Cardiac septum (tissue), 1 donor: ENCODE measurements at regions not wholly inside any gene's neighbourhood (a gene's known extent, or its start where the extent isn't known, plus 50 kb on each side); places are given as distances from the start of the nearest gene placed in this dataset.

ENCODE experiments used
- DNase-seq: peaks from one replicate; pipeline ENCODE4 v3.0.0-alpha.2; 2020; ENCODE audit warnings: low spot score
- intact Hi-C: fragments of 100-400 bp; cut with DNase I; formaldehyde crosslinking; loops from one replicate; pipeline ENCODE4 v1.14.0; 2022
- donor health status: DM: no; HTN: no; CAD: no.

DNA sequence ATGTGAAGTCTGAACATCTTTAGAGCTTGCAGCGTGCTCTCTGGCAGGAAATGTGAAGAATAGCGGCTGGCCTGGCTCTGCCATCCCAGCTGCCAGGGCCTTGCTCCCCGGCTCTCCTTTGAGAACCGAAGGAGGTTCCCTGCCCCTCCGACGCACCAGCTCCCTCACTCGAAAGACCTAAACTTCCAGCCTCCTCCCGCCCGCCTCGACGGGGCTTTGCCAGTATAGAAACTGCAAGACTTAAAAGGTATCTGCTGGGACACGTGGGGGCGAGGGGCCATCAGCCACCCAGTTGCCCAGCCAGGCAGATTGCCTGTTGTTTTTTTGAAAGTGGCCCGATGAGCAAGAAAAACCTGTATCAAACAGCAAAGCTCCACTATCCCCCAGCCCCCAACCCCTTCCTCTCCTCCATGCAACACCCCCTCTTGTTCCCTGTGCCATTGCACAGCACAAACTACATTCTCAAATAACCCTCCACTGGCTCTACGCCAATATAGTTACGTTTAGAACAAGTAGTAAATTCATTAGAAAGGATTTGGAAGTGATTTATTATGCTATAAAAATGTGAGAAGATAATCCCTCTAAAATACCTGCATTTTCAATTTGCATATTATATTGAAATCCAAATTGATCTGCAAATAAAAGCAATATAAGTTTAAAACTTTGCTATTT lies 331.9 kb downstream of the MED10 start:
- intact Hi-C loops, result no loop called here
- DNase-seq, result no peak

DNA sequence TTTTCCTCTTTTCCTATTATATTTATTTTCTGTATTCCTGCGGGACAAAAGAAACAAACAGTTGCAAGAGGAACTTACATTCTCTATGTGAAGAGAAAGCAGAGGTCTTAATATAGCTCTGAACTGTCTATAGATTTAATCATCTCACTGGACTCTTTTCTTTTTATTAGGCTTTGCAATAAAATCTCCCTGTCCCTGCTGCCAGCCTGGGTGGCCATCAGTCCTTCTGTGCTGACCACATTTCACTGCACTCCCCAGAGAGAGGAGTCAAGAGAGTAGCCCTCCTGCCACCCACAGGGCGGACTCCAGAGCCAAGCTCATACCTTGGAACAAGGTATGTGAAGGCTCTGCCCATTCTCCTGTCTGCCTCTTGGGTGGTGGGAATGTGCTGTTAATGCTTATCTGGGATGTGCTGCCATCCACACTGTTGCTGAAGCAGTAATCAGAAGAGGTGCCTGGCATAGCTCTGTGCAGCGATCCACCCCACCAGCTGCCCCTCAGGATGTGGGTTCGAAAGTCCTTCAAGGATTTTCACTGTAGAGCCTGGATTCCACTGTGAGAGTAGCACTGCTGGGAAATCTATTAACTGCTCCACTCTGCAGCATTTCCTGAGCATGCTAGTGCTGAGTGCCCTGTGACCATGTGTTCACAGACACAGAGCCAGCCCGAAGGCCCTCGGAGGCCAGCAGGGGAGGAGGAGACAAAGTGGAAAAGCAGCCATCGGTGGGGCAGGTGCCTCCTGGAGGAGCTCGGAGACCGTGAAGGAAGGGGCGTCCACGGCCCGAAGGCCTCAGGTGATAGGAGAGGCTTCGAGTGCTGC lies 334.6 kb downstream of the MED10 start:
- intact Hi-C loops, result no loop called here
- no peak for DNase-seq

DNA sequence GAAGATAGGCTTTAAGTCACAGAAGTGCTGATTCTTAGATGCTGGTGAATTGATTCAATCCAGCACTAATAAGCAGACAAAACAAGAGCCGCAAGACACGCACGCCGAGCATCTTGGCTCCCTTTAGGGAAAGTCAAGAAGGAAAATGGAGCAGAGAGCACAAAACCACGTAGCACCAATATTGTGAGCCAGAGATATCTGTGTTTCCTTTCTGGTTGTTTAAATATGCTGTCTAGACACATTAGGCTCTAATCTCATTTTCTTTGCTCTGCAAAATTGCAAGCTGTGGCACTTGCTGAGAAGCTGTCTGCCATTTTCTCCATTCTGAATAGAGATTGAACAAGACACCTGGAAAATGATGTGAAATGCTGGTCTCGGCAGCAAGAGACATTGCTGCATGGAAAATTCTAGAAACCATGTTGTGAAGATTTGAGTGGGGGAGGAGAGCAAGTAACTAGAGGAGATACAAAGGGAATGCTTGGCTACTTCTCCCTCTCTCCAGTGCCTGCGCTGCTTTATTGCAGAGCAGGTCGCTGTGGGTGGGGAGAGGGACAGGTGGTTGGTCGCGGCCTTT lies 336.3 kb downstream of the MED10 start:
- DNase-seq, result no peak
- intact Hi-C loops, result no loop called here

DNA sequence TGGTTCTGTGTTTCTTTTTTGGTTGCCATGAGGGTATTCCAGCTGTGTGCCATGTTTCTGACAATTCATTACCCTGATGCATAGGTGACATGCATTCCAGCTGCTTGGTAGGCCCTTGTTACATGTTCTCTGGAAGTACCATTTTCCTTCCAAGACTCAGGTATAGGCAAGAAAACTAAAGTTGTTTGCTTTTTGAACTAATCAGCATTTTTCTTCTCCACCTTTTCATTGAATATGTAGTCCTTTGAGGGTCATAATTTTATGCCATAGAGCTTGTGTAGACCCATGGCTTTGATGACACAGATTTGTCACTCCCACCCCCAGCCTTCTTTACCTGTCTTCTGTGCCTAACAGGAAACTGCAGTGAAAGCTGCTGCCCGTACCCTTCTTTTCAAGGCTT lies 339.2 kb downstream of the MED10 start:
- DNase-seq, result no peak
- intact Hi-C loops, result no loop called here

DNA sequence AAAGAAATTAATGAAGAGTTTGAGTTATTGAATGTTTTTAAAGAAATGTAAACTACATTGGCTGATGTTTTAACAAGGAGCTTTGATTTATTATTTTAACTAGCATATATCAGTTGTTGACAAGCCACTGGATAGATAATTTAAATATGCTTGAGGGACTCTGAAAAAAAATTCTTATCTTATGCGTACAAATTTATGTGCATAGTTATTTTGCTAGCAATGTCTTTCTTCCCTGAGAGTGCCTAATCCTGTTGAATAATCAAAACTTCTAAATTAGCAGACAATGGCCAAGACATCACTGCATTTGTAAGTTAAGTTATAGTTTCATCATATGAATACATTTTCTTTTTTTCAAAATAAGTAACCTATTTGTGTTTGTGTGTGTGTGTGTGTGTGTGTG lies 342.3 kb downstream of the MED10 start:
- DNase-seq, result no peak
- intact Hi-C loops, result no loop called here

DNA sequence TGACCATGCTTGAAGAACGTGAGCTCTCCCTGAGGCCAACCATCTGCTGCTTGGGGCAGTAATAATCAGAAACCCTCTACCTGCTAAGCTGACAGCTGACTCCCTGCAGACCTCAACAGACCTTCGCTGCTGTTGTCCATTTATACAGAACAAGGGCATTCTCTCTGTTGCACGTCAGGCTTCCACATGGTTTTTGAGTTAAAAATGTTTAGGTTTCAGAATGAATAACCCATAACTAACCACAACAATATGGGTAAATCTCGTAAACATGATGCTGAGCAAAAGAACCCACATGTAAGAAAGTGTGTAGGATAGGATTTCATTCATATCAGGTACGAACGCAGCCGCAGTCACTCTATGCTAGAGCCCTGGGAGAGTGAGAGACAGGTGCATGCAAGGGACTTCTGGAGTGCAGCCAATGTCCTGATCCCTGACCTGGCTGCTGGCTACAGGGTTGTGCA lies 348.5 kb downstream of the MED10 start:
- DNase-seq, result no peak
- intact Hi-C loops, result no loop called here

DNA sequence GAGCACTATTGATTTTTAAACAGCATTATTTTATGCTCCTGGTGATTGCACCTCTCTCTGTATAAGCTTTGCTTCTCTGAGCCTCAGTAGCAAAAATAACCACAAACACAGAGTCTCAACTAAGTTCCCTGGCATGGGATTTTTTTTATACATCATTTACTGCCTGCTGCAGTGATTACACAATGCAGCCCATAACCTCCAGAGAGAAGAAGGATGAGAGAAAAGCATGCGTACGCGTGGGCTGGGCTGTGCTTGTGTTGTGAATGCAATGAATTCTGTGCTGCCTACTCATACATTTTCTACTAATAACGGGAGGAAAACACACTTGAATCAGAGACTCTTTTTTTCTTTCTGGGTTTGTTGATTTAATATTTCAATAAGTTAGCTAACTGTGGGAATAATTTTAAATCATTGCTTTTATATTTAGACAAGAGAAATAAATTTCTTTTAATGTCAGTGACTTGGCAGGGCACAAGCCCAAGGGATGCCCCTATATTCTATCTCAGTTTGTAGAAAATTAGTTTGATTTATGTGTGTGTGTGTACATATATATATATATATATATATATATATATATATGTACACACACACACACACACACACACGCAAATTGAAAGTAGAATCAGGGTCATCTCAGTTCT lies 351.5 kb downstream of the MED10 start:
- intact Hi-C loops, result no loop called here
- no peak for DNase-seq

DNA sequence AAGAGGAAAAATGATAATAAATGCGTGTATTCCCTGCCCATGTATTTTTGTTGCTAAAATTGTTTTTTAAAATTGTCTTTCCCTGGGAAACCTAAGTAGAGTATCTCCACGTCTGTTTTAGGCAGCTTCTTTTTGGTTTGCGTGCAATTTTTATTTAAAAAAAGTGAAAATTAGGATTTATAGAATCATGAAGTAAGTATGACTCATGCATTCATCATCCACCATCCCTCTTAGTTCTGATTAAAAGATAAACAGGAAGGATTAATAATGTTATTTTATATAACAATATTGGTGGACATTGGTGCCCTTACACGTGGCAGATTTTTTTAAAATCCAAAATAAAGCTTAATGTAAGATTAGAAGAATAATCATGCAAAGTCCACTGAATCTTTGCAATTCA lies 358.7 kb downstream of the MED10 start:
- no peak for DNase-seq
- intact Hi-C loops, result no loop called here

DNA sequence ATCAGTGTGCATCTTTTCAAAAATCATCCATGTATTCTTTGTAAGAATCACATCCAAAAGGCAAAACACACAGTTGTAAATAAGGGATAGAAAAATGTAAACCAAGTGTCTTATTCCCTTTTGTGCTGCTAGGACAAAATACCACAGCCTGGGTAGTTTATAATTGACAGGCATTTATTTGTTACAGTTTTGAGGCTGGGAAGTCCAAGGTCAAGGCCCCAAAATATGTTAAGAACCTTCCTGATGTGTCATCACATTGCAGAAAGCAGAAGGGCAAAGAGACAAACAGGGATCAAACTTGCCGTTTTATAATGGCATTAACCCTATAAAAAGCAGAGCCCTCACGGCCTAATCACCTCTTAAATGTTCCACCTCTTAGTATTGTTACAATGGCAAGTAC lies 364.8 kb downstream of the MED10 start:
- intact Hi-C loops, result no loop called here
- DNase-seq, result no peak

DNA sequence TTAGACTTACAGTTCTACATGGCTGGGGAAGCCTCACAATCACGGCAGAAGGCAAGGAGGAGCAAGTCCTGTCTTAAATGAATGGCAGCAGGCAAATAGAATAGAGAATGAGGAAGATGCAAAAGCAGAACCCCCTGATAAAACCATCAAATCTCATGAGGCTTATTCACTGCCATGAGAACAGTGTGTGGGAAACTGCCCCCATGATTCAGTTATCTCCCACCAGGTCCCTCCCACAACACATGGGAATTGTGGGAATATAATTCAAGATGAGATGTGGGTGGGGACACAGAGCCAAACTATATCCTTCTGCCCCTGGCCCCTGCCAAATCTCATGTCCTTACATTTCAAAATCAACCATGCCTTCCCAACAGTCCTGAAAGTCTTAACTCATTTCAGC lies 367.1 kb downstream of the MED10 start:
- no peak for DNase-seq
- intact Hi-C loops, result no loop called here

DNA sequence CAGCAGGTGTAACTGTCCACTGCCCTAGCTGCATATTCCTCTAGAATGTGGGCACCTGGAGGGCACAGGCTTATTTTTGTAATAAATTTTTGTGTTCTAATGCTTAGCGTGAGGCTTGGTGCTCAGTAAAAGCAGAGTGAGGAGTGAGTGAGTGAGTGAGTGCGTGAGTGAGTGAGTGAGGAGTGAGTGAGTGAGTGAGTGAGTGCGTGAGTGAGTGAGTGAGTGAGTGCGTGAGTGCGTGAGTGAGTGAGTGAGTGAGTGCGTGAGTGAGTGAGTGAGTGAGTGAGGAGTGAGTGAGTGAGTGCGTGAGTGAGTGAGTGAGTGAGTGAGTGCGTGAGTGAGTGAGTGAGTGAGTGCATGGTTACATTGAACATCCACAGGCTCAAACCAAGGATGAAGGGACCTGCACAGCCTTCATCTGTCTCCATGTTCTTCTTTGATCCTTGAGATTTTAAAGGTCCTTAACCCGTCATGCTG lies 371.5 kb downstream of the MED10 start:
- intact Hi-C loops, result no loop called here
- DNase-seq, result no peak

DNA sequence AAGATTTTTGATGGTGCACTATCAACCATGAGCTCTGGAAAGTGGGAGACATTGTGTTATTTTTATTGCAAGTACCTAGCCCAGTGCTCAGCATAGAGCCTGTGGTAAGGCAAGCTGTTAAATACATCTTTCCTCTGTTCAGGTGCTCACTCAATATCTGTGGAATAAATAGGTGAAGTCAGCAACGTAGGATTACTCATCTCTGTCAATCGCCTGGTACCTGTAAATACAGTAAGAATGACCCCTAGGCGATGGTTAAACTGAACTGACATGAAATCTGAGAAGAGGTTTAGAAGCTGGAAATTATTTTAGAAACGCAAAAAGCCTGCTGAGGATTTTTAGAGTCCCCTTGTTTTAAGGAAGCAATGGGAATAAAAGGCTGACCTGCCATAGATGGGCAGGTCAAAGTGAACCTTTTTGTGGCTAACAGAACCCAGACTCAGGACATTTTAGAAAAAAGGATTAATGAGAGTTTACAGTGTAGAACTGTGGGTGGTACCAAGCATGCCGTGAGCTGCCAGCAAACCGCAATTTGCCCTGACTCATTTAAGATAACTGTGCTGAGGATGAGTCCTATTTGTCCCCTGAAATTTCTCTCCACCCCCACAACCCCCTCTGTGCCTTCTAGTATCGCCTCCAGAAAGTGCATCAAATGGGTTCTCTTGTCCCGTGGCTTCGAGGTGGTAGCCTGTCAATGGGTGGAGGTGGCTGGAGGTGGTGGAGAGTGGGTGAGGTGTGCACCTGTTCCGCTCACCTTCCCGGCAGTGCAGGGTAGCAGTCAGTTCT lies 375.1 kb downstream of the MED10 start:
- DNase-seq, result no peak
- intact Hi-C loops, result no loop called here

DNA sequence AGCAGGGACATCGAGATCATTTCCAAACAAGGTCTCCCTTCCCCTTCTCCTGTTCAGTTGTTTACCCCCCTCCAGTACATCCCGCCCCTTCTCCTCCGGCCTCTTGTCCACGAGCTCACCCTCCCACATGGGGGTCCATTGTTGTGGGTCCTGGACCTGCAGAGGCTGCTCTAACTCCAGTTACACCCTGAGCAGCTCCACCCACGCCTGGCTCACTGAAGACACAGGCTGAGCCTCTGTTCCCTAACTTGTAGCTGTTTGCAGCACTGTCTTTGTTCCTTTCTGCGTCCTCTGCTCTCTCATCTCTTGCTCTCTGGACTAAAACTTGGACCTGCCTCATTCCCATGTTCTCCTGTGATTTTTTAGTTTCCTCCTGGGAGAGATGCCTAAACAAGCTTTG lies 377.5 kb downstream of the MED10 start:
- intact Hi-C loops, result no loop called here
- no peak for DNase-seq

DNA sequence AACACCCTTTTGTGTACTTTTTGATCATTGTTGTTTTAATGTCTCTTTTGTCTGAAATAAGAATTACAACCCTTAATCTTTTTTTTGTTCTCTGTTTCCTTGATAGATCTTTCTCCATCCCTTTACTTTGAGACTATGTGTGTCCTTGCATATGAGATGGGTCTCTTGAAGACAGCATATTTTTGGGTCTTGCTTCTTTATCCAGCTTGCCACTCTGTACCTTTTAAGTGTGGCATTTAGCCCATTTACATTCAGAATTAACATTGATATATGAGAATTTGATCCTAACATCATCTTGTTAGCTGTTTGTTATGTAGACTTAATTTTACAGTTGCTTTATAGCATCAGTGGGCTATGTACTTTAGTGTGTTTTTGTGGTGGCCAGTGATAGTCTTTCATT lies 382.5 kb downstream of the MED10 start:
- DNase-seq, result no peak
- intact Hi-C loops, result no loop called here

DNA sequence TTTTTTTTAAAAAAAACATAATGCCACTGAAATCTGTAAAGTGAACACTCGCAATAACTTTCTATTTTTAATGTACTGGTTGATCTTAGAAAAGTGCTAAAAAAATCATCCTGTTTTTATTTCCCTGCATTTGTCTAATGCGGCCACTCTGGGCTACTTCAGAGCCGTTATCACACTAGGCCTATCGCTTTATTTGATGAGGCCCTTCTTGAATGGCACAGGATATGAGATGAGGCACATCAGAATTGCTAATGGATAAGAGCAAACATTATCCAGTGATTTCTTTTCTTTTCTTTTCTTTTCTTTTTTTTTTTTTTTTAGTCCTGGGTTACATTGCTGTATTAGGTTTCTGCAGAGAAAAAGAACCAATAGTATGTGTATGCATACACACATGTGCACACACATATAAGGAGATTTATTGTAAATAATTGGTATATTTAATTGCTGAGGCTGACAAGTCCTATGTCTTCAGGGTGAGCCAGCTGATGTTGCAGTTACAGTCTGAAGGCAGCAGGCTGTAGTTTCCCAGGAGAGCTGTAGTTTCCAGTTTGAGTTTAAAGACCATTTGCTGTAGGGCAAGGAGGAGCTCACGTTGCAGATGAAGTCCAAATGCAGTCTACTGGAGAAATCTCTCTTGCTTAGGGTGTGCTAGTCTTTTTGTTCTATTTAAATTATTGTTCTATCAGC lies 391.7 kb downstream of the MED10 start:
- DNase-seq, result no peak
- intact Hi-C loops, result no loop called here

DNA sequence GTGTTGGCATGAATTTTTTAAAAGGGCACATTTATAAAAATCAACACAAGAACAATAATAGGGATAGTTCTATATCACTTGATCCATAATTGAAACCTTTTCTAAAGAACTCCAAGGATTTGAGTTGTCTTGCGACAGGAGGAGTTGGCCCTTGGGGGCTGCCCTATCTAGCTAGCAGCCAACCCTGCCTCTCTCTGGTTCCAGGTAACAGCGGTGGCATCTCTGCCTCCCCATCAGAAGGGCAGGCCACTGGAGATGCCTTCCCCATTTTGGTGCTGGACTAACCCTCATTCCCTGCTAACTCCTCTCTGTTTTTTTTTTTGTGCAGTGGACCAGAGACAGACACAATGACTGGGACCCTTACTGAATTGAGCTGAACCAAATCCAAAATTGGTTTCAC lies 393.0 kb downstream of the MED10 start:
- intact Hi-C loops, result no loop called here
- DNase-seq, result no peak

DNA sequence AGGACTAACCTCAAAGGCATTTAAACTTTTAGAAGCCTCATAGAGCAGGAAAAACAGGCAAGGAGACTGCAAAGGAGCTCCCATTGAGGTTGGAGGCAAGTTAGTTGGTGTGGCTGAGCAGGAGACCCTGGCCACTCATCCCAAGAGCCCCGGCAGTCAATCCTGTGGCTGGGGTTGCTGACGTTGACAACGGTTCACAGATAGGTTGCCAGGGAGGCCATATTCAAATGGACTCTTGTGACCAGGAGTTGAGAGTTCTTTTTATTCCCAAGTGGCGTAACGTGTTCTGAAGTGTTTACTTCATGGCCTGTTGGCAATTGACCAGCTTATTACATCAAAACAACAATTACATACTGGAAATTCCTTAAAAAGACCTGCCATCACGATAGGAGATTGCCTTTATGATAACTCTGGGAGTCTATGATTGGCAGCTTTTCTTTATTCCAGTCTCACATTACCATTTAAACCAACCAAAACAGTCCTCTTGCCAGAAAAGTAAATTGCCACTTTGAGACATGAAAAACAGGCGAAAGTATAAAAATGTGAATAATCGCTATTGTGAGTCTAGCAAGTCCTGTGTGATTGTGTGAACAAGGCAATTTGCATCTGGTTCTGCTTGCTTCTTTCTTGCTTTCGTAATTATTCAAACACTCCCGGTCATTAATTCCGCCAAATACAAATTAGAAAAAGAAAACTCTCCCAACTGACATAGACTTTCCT lies 394.9 kb downstream of the MED10 start:
- intact Hi-C loops, result no loop called here
- DNase-seq, result no peak

DNA sequence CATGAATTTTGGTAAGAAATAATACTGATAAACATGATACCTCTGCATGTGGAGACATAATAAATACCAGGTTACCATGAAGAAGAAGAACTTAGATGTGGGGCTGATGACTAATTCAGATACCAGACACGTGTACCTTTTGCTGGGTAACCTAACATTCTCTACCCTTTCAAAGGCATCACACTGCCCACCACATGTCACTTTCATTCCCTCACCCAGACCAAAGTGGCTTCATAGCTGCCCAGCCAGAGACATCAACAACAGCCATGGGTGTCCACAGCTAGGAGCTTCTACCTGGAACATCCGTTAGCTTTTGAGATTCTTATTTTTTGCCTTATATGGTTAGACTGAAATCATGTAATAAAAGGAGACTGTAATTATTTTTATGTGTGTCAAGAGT lies 396.8 kb downstream of the MED10 start:
- no peak for DNase-seq
- intact Hi-C loops, result no loop called here

DNA sequence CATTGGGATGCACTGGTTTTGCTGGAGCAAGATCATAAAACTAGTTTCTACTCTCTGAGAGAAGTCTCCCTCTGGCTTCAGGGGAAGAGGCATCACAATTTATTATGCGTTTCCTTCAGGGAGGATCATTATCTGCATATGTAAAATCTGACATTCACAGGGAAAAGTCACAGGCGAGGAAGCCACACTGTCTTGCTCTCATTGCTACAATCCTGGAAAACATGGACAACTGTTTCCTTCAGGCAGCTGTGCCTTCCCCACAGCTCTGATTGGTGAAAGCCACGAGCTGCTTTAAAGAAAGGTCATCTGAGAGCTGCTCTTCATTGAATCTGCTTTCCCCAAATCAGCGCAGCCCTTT lies 397.8 kb downstream of the MED10 start:
- intact Hi-C loops, result no loop called here
- no peak for DNase-seq
